ENCODE measurements at regions not wholly inside any gene's neighbourhood (a gene's known extent, or its start where the extent isn't known, plus 50 kb on each side); places are given as distances from the start of the nearest gene placed in this dataset.
"Not testable (repeated sequence)": the region's sequence is repeated elsewhere in the genome, so short reads cannot be mapped to it uniquely, and the experiment has no call there.

DNA sequence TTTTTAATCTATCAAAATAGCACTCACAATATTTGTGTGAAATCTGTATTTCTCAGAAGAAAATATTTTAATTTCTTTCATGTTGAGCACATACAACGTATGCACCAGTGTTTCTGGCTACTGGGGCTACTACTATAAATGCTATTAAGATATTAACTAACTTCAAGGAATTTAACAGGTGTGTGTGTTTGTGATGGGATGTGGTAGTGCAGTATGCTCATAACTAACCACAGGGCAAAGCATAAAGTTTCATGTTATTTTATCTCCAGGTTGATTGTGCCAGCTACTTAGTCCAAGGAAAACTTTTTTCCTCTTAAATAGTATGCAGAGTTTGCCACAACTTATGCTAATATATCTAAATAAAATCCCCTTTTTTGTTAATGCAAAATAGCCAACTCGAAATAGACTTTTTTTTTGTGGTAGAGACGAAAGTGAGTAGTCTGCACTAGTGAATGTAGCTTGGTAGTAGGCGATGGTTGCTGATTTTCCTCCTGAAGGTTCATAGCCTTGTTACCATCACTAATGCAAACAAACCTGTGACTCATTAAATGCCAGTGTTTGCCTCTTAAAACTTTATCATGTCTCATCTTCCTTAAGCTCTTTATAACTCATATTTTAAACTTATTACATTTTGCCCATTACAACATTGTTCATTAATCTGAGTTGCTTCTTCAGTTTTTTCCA is 565.5 kb upstream of the ANO3 start:
- ATAC-seq (no peak), DNase-seq (no peak)

DNA sequence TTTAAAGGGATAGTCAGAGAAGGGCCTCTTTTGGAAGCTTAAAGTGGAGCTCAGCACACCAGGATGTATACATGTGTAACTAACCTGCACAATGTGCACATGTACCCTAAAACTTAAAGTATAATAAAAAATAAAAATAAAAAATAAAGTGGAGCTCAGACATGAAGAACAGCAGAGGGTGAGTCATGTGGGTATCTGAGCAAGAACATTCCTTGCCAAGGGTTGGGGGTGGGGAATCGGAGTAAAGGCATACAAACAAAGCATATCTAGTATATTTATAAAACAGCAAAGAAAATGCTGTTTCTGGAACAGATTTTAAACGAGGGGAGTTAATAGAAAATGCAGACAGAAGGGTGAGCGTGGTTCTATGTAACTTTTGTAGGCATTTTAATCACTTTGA is 562.6 kb upstream of the ANO3 start:
- DNase-seq (no peak), ATAC-seq (no peak)

- DNase-seq (no peak), ATAC-seq (no peak)
These were observed 560.3 kb upstream of the ANO3 start for GRCh38 chr11:25771605-25772004.

- ATAC-seq (no peak), DNase-seq (no peak)
These were observed 556.3 kb upstream of the ANO3 start for GRCh38 chr11:25775603-25776002.

GRCh38 chr11:25776238-25776637 is 555.7 kb upstream of the ANO3 start:
- ATAC-seq = no peak
- DNase-seq = no peak

DNA sequence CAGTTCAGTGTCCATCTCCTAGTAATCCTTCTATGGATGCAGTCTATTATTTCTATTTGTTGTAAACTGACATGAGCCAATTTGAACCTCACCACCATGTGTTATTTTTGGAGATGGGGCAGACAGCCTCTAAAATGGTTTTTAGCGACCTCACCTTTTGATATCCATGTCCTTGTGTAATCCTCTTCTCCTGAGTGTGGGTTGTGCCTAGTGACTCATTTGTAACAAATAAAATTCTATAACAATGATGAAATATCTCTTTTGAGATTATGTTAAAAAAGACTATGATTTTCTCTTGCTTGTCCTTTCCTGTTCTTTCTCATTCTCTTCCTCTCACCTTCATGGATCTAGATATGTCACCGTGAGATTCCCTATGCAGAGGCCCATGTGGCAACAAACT is 554.6 kb upstream of the ANO3 start:
- ATAC-seq (no peak), DNase-seq (no peak)

- DNase-seq (no peak), ATAC-seq (no peak)
These were observed 552.9 kb upstream of the ANO3 start for GRCh38 chr11:25779033-25779432.

DNA sequence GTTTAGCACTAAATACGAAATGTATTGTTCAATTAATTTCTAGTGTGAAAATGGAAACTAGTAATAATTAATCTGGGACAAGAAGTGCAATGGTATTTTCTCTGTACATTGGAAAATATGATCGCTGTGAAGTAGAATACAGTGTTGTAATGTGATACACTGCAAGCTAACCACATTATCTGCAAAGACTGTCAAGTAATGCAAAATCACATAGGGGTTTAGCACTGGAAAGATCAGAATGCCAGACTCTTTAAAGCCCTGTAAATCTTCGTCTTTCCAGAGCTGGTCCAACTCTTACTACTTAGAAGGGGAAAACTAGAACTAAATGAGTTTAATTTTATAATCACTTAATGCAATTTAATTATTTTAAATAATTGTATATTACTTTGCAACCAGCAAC is 544.5 kb upstream of the ANO3 start:
- no peak for ATAC-seq

GRCh38 chr11:25790396-25790795 is 541.5 kb upstream of the ANO3 start:
- ATAC-seq (no peak), DNase-seq (no peak)

More for the DNA sequence above, 544.5 kb upstream of the ANO3 start:
- DNase-seq = no peak

- ATAC-seq = no peak
These were observed 538.3 kb upstream of the ANO3 start for GRCh38 chr11:25793637-25794036.

DNA sequence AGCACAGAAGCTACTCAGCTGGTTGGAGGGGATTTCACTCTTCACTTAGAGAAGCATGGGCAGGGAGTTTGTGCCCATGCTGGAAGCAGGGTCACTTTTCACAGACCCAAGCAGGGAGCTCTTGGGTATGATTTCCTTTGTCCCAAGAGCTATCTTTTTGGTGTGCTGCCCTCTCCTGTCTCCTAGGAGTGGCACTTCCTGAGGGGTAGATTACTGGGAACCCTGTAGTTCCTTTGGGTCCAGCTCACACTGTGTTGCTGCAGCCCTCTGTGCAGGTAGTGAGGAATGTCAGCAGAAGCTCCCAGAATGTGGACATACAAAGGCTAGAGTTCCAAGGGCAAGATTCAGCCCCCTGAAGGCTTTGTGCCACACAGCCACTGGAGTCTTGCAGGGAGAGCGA is 537.1 kb upstream of the ANO3 start:
- ATAC-seq (no peak), DNase-seq (no peak)

More at GRCh38 chr11:25793637-25794036, 538.3 kb upstream of the ANO3 start:
- no peak for DNase-seq

- DNase-seq (no peak), ATAC-seq (no peak)
These were observed 515.5 kb upstream of the ANO3 start for GRCh38 chr11:25816411-25816810.

DNA sequence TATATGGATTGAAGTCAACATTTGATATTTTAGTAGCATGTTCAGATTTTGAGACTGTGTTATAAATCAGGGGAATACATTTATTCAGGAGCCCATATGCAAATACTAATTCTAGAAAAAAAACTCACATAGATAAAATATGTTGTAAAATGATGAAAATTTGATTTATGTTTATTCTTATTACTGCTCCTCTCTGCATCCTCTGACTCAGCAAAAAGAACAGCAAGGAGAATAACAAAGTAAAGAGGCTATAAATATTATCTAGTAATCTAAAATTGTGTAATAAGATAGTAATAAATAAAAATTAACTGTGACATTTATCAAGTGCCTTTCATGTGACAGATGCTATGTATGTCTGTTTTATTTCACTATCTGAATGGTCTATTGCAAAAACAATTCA is 507.2 kb upstream of the ANO3 start:
- no peak for DNase-seq
- no peak for ATAC-seq

DNA sequence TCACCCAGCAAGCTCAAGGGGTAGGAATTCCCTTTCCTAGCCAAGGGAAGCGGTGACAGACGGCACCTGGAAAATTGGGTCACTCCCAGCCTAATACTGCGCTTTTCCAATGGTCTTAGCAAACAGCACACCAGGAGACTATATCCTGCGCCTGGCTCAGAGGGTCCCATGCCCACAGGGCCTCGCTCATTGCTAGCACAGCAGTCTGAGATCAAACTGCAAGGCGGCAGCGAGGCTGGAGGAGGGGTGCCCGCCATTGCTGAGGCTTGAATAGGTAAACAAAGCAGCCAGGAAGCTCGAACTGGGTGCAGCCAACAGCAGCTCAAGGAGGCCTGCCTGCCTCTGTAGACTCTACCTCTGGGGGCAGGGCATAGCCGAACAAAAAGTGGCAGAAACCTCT is 500.4 kb upstream of the ANO3 start:
- ATAC-seq, DNase-seq: not testable (repeated sequence)

GRCh38 chr11:25838918-25839625 is 492.9 kb upstream of the ANO3 start:
- ATAC-seq (no peak), DNase-seq (no peak)

GRCh38 chr11:25844811-25845210 is 487.1 kb upstream of the ANO3 start:
- no peak for ATAC-seq

GRCh38 chr11:25855916-25856315 is 476.0 kb upstream of the ANO3 start:
- no peak for ATAC-seq
- DNase-seq = no peak

More at GRCh38 chr11:25844811-25845210, 487.1 kb upstream of the ANO3 start:
- no peak for DNase-seq

DNA sequence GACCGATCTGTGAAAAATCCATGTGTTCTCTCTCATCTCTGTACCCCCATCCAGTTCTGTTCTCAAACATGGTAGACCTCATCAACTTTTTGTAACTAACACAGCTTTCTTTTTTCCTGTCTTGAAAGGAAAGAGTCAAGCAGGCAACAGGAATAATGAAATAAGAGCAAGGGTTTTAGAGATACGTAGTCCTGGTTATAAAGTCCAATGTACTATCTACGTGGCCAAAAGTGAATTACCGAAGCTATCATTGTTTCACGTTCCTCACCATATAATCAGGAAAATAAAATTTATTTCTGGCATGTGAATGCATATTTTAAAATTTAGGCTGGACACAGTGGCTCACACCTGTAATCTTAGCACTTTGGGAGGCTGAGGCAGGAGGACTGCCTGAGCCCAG is 472.2 kb upstream of the ANO3 start:
- DNase-seq (no peak), ATAC-seq (no peak)

GRCh38 chr11:25860677-25861450 is 471.1 kb upstream of the ANO3 start:
- no peak for DNase-seq
- no peak for ATAC-seq

- ATAC-seq = no peak
- no peak for DNase-seq
These were observed 469.8 kb upstream of the ANO3 start for GRCh38 chr11:25862159-25862558.

DNA sequence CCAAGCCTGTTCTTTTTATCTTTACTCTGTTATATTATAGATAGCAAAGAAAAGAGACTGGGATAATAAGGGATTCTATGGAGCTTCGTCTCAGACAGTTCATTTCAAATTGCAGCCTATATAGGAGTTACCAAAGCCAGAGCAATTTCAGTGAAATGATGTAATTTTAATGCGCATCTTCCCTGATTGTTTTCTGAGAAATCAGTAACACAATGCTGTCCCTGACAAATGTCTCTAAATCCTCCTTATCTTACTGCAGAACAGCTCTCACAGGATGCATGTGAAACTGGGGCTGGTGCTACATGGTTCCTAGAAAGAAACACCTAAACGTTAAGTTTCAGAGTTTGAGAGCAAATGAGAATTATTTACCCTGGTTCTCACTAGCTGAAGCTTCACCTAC is 467.9 kb upstream of the ANO3 start:
- no peak for ATAC-seq
- no peak for DNase-seq

DNA sequence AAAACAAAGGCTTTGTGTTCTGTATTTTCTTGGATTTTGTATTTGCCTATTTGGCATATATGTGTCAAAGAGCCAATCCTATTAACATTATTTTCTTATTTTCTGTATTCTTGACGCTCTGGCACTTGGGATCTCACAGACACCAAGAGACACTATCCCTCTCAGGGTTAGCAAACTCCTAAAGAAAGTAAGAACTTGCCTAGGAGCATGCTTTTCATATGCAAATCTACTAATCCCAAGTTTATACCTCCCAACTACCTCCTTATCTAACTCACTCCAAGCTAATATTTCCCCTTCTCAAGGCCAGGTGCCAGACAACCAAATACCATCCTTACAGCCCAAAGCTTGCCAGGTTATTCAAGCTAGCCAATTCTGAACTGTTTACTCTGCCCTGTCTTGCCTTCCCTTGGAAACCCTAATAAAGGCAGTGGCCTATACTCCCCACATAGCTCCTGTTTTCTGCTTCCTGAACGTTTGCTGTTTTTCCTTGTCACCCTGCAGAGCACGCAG is 455.4 kb upstream of the ANO3 start:
- DNase-seq (no peak), ATAC-seq (no peak)

GRCh38 chr11:25886036-25886435 is 445.9 kb upstream of the ANO3 start:
- no peak for DNase-seq
- no peak for ATAC-seq
